Right lobe of liver (tissue), 6 donors: ENCODE measurements at regions not wholly inside any gene's neighbourhood (a gene's known extent, or its start where the extent isn't known, plus 50 kb on each side); places are given as distances from the start of the nearest gene placed in this dataset.
"Not testable (repeated sequence)": the region's sequence is repeated elsewhere in the genome, so short reads cannot be mapped to it uniquely, and the experiment has no call there.

ENCODE experiments used
- ATAC-seq, 4 donors: fragments of 200-7000 bp; cut with Tn5 transposase; one replicate each; pipeline ENCODE4 v1.9.1; 2020; ENCODE audit warnings: mild to moderate bottlenecking in 4 of 4, moderate library complexity in 4 of 4
- DNase-seq, 3 donors: peaks; one replicate each; pipeline ENCODE4 v3.0.0-alpha.2; 2020
- H3K27ac ChIP-seq, 3 donors: fragments of 200-600 bp; one replicate each; pipeline ENCODE4 v1.8.0; 2022
- H3K27me3 ChIP-seq, 2 donors: fragments of 200-600 bp; one replicate each; pipeline ENCODE4 v1.8.0; 2022
- H3K36me3 ChIP-seq, 4 donors: fragments of 200-600 bp; sonication (generic) in 1 of 4; one replicate each; pipeline versions ENCODE4 v1.5.1 to v1.8.0; 2017 to 2022; ENCODE audit warnings: control low read depth in 1 of 4
- H3K4me1 ChIP-seq, 4 donors: fragments of 200-600 bp; sonication (generic) in 1 of 4; one replicate each; pipeline versions ENCODE4 v1.5.1 to v1.8.0; 2017 to 2022; ENCODE audit warnings: control low read depth in 1 of 4
- H3K4me3 ChIP-seq, 3 donors: fragments of 200-600 bp; one replicate each; pipeline ENCODE4 v1.8.0; 2022
- H3K9me3 ChIP-seq, 4 donors: fragments of 200-600 bp; sonication (generic) in 1 of 4; one replicate each; pipeline versions ENCODE4 v1.5.1 to v1.8.0; 2017 to 2022; ENCODE audit warnings: control low read depth in 1 of 4
- CTCF ChIP-seq, 4 donors: fragments of 200-600 bp in 3 of 4; fragments of 450-650 bp in 1 of 4; IDR thresholded peaks; one replicate each; pipeline versions ENCODE4 v1.5.1 to v1.8.0; 2016 to 2022; ENCODE audit warnings: antibody characterized with exemption in 4 of 4, mild to moderate bottlenecking in 2 of 4
- POLR2A ChIP-seq: fragments of 450-650 bp; IDR thresholded peaks from one replicate; pipeline ENCODE4 v1.6.1; 2017; ENCODE audit warnings: antibody characterized with exemption, mild to moderate bottlenecking
- WGBS: methylation state at CpG from one replicate; pipeline ENCODE4 v1.1.6; 2018; ENCODE audit warnings: low coverage, low lambda C conversion rate; ENCODE audit not compliant: insufficient coverage; ENCODE audit errors: missing lambda C conversion rate; 5-methylcytosine and 5-hydroxymethylcytosine counted together
- intact Hi-C, 2 donors: fragments of 100-400 bp; cut with DNase I; formaldehyde crosslinking; loops; one replicate each; pipeline versions ENCODE4 v1.11.2 to v1.14.1; 2022
- microRNA-seq, 2 donors: library from miRNA; unstranded; fragments of <30 nt; microRNA quantifications; one replicate each; pipeline ENCODE4, GENCODE V29; 2019 to 2020
- small RNA-seq, 2 experiments: library from RNA; depleted of rRNA; stranded (forward); fragments of <200 nt; gene quantifications; one replicate each; pipeline ENCODE3, GENCODE V24; 2016
- donor health status: DM: no; HTN: yes; CAD: no.
- donor health status: DM: no; HTN: no; CAD: no.
- donor health status: DM: no; HTN: no; CAD: no.
- donor health status: DM: no; HTN: yes; CAD: no.
- donor health status: DM: no; HTN: yes; CAD: no.

GRCh38 chr6:27190126-27190525, 57.4 kb upstream of the PRSS16 start:
- Histone ChIP-seq H3K9me3 (no peaks in the 10 kb centered on the region), H3K36me3 (no peaks in the 10 kb centered on the region), H3K4me1 (no peaks in the 10 kb centered on the region), H3K4me3 (no peak overlapping the region), H3K27ac (no peak overlapping the region), H3K27me3 (no peaks in the 10 kb centered on the region)
- 62% methylated on average over 5 of the region's 5 CpGs for WGBS
- TF ChIP-seq CTCF (IDR thresholded peaks at IDR 0.05), result no peak
- TF ChIP-seq POLR2A, result no peak
- DNase-seq (no peak), ATAC-seq (no peak)
- intact Hi-C loops, result no loop called here

GRCh38 chr6:27194453-27194852, 53.0 kb upstream of the PRSS16 start:
- H3K9me3 ChIP-seq, intact Hi-C loops, H3K27me3 ChIP-seq, H3K27ac ChIP-seq, DNase-seq, ATAC-seq, H3K4me1 ChIP-seq, H3K4me3 ChIP-seq, H3K36me3 ChIP-seq: not testable (repeated sequence)
- WGBS, result 51% methylated on average over 4 of the region's 4 CpGs

- H3K27ac ChIP-seq, H3K9me3 ChIP-seq, H3K36me3 ChIP-seq, DNase-seq, H3K4me1 ChIP-seq, H3K27me3 ChIP-seq, intact Hi-C loops, H3K4me3 ChIP-seq, ATAC-seq: not testable (repeated sequence)
- WGBS, result 59% methylated on average over 3 of the region's 3 CpGs
Measured at GRCh38 chr6:27195547-27195946, 52.0 kb upstream of the PRSS16 start.

Small RNA genes lying in the stretch of these regions (microRNA-seq; reads per million reads assigned to microRNA genes)
- gene MIR3143, result 0 to 1.3 reads per million in 2 donors

Small RNA genes lying in the stretch of these regions (small RNA-seq; reads per million reads assigned to genes)
- 0 to 1.3 reads per million in 2 experiments for gene MIR3143
- gene RNU2-62P, result 0 reads per million in 2 experiments
